Gastroesophageal sphincter (tissue), 3 donors: ENCODE measurements at regions not wholly inside any gene's neighbourhood (a gene's known extent, or its start where the extent isn't known, plus 50 kb on each side); places are given as distances from the start of the nearest gene placed in this dataset.

Source experiments
- EP300 ChIP-seq: sonication (generic); formaldehyde crosslinking; IDR thresholded peaks from one replicate; pipeline ENCODE4 v1.6.1; 2017; ENCODE audit warnings: antibody characterized with exemption, mild to moderate bottlenecking
- TF ChIP-seq, protein P1 (sequence below), 4 experiments: fragments of 200-600 bp in 2 of 4; fragments of 450-650 bp in 2 of 4; sonication (generic) in 1 of 4; IDR thresholded peaks; one replicate each; pipeline ENCODE4 v1.5.1; 2017 to 2019; ENCODE audit warnings: antibody characterized with exemption in 4 of 4, mild to moderate bottlenecking in 2 of 4, moderate library complexity in 2 of 4

GRCh38 chr16:31706925-31707324 is 166.7 kb upstream of the ZNF267 start:
- TF ChIP-seq, protein P1, sequence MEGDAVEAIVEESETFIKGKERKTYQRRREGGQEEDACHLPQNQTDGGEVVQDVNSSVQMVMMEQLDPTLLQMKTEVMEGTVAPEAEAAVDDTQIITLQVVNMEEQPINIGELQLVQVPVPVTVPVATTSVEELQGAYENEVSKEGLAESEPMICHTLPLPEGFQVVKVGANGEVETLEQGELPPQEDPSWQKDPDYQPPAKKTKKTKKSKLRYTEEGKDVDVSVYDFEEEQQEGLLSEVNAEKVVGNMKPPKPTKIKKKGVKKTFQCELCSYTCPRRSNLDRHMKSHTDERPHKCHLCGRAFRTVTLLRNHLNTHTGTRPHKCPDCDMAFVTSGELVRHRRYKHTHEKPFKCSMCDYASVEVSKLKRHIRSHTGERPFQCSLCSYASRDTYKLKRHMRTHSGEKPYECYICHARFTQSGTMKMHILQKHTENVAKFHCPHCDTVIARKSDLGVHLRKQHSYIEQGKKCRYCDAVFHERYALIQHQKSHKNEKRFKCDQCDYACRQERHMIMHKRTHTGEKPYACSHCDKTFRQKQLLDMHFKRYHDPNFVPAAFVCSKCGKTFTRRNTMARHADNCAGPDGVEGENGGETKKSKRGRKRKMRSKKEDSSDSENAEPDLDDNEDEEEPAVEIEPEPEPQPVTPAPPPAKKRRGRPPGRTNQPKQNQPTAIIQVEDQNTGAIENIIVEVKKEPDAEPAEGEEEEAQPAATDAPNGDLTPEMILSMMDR (IDR thresholded peaks at IDR 0.05), result no peak
- no peak for TF ChIP-seq EP300
